ENCODE measurements at regions not wholly inside any gene's neighbourhood (a gene's known extent, or its start where the extent isn't known, plus 50 kb on each side); places are given as distances from the start of the nearest gene placed in this dataset.

DNA sequence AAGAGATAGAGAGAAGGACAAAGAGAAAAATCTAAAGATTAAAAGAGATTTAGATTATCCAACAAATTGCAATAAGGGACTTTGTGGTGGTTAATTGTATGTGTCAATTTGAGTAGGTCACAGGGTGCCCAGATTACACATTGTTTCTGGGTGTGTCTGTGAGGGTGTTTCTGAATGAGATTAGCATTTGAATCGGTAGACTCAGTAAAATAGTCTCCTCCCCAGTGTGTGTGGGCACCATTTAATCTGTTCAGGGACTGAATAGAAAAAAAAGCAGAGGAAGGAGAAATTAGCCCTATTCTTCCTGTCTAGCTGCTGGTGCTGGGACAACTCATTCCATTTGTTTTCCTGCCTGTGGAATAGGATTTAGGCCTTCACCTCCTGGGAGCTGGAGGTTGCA, 339.8 kb upstream of the EPHA4 start:
- no peak for DNase-seq
- H3K4me1 ChIP-seq (ENCODE audit: control insufficient read depth in 1 of 2, insufficient read depth in 2 of 2, low read depth in 1 of 2, low read length in 1 of 2) = no peaks in the 10 kb centered on the region
- no peaks in the 10 kb centered on the region for H3K27me3 ChIP-seq (ENCODE audit: insufficient read depth)
- no peaks in the 10 kb centered on the region for H3K9me3 ChIP-seq
- no peaks in the 10 kb centered on the region for H4K20me1 ChIP-seq (ENCODE audit: insufficient read depth)
- no peak overlapping the region for H3K4me3 ChIP-seq (ENCODE audit: low read depth in 2 of 2, low read length in 1 of 2)
- H3K79me2 ChIP-seq (ENCODE audit: insufficient read depth) = no peaks in the 10 kb centered on the region
- no peak overlapping the region for H2AFZ ChIP-seq (ENCODE audit: low read depth)
- H3K36me3 ChIP-seq (replicated peaks in 1 of 2; ENCODE audit: control insufficient read depth in 1 of 2, insufficient read depth in 2 of 2, low read length in 1 of 2) = no peaks in the 10 kb centered on the region
- H3F3A ChIP-seq (replicated peaks; ENCODE audit: insufficient read depth) = no peaks in the 10 kb centered on the region
- POLR2A ChIA-PET = no interaction called here
- WGBS (ENCODE audit: low lambda C conversion rate) = 10% methylated on average over 1 of the region's 1 CpG
- no peak overlapping the region for H3K27ac ChIP-seq (ENCODE audit: low read depth in 2 of 2, low read length in 1 of 2)
- no peak overlapping the region for H3K4me2 ChIP-seq
- H3K9me2 ChIP-seq = no peaks in the 10 kb centered on the region
- TF ChIP-seq SIN3A (IDR thresholded peaks at IDR 0.05; ENCODE audit: borderline replicate concordance, low read depth, low read length) (no peak), RXRA (IDR thresholded peaks at IDR 0.05; ENCODE audit: borderline replicate concordance, low read depth) (no peak), NRF1 (IDR thresholded peaks at IDR 0.05; ENCODE audit: low read depth, low read length) (no peak), NFIC (IDR thresholded peaks at IDR 0.05; ENCODE audit: borderline replicate concordance) (no peak), RFX5 (IDR thresholded peaks at IDR 0.05; ENCODE audit: low read length) (no peak), ELF1 (IDR thresholded peaks at IDR 0.05) (no peak), TAF1 (IDR thresholded peaks at IDR 0.05; ENCODE audit: borderline replicate concordance, low read depth, low read length) (no peak), FOXM1 (IDR thresholded peaks at IDR 0.05; ENCODE audit: low read depth) (no peak)
- TF ChIP-seq, protein P1, sequence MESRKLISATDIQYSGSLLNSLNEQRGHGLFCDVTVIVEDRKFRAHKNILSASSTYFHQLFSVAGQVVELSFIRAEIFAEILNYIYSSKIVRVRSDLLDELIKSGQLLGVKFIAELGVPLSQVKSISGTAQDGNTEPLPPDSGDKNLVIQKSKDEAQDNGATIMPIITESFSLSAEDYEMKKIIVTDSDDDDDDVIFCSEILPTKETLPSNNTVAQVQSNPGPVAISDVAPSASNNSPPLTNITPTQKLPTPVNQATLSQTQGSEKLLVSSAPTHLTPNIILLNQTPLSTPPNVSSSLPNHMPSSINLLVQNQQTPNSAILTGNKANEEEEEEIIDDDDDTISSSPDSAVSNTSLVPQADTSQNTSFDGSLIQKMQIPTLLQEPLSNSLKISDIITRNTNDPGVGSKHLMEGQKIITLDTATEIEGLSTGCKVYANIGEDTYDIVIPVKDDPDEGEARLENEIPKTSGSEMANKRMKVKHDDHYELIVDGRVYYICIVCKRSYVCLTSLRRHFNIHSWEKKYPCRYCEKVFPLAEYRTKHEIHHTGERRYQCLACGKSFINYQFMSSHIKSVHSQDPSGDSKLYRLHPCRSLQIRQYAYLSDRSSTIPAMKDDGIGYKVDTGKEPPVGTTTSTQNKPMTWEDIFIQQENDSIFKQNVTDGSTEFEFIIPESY (IDR thresholded peaks at IDR 0.05; ENCODE audit: borderline replicate concordance, low read depth) = no peak
- TF ChIP-seq, protein P2, sequence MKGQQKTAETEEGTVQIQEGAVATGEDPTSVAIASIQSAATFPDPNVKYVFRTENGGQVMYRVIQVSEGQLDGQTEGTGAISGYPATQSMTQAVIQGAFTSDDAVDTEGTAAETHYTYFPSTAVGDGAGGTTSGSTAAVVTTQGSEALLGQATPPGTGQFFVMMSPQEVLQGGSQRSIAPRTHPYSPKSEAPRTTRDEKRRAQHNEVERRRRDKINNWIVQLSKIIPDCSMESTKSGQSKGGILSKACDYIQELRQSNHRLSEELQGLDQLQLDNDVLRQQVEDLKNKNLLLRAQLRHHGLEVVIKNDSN (IDR thresholded peaks at IDR 0.05; ENCODE audit: borderline replicate concordance, low read depth) = no peak
- TF ChIP-seq, protein P3, sequence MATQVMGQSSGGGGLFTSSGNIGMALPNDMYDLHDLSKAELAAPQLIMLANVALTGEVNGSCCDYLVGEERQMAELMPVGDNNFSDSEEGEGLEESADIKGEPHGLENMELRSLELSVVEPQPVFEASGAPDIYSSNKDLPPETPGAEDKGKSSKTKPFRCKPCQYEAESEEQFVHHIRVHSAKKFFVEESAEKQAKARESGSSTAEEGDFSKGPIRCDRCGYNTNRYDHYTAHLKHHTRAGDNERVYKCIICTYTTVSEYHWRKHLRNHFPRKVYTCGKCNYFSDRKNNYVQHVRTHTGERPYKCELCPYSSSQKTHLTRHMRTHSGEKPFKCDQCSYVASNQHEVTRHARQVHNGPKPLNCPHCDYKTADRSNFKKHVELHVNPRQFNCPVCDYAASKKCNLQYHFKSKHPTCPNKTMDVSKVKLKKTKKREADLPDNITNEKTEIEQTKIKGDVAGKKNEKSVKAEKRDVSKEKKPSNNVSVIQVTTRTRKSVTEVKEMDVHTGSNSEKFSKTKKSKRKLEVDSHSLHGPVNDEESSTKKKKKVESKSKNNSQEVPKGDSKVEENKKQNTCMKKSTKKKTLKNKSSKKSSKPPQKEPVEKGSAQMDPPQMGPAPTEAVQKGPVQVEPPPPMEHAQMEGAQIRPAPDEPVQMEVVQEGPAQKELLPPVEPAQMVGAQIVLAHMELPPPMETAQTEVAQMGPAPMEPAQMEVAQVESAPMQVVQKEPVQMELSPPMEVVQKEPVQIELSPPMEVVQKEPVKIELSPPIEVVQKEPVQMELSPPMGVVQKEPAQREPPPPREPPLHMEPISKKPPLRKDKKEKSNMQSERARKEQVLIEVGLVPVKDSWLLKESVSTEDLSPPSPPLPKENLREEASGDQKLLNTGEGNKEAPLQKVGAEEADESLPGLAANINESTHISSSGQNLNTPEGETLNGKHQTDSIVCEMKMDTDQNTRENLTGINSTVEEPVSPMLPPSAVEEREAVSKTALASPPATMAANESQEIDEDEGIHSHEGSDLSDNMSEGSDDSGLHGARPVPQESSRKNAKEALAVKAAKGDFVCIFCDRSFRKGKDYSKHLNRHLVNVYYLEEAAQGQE (IDR thresholded peaks at IDR 0.05; ENCODE audit: low read depth, low read length) = no peak
- TF ChIP-seq, protein P4, sequence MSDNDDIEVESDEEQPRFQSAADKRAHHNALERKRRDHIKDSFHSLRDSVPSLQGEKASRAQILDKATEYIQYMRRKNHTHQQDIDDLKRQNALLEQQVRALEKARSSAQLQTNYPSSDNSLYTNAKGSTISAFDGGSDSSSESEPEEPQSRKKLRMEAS (IDR thresholded peaks at IDR 0.05; ENCODE audit: low read depth) = no peak
- TF ChIP-seq, protein P5, sequence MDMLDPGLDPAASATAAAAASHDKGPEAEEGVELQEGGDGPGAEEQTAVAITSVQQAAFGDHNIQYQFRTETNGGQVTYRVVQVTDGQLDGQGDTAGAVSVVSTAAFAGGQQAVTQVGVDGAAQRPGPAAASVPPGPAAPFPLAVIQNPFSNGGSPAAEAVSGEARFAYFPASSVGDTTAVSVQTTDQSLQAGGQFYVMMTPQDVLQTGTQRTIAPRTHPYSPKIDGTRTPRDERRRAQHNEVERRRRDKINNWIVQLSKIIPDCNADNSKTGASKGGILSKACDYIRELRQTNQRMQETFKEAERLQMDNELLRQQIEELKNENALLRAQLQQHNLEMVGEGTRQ (IDR thresholded peaks at IDR 0.05; ENCODE audit: borderline replicate concordance, low read depth, low read length) = no peak
- CTCF ChIA-PET = no interaction called here
- no peak overlapping the region for H3K9ac ChIP-seq
